HPDE6-E6E7 (cell line): ENCODE measurements at regions not wholly inside any gene's neighbourhood (a gene's known extent, or its start where the extent isn't known, plus 50 kb on each side); places are given as distances from the start of the nearest gene placed in this dataset.
"Not testable (repeated sequence)": the region's sequence is repeated elsewhere in the genome, so short reads cannot be mapped to it uniquely, and the experiment has no call there.

Experiments
- DNase-seq: peaks from one replicate; pipeline ENCODE4 v3.0.0; 2011; ENCODE audit warnings: missing footprints; ENCODE audit errors: extremely low spot score

DNA sequence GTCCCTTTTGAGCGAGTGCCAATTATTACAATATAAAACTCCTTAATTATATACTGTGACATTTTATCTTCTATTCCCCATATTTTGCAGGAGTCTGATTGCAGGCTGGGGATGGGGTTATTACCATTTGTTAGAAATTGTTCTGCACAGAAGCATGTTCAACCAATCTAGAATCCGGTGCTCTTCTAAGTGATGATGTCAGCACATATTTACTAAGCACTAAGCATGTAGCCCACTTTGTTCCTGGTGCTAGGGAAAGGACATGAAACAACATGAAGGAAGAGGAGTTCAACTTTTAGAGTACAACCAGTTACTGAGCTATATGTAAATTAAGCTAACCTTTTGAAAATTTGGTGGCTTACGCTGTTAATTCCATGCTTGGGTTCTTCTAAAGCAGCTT is 52.8 kb upstream of the IL1RAPL2 start:
- no peak for DNase-seq

DNA sequence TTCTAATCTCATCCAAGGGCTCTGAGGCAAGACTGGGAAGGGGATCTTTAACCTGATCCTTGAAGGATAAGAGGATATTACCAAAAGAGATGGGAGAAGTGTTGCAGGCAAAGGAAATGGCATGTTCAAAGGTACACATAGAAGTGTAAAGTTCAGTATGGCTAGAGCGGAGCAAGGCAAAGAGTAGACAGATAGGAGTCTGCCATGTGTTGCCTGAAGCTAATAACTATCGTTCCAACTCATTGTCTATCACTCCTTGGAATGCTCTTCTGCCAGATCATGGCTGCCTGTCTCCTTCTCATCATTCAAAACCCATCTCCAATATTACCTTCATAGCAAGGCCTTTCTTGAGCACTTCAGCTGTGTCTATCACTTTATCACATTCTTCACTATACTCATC is 55.2 kb upstream of the IL1RAPL2 start:
- DNase-seq, result no peak

GRCh38 chrX:104502460-104502859 is 63.5 kb upstream of the IL1RAPL2 start:
- DNase-seq, result no peak

GRCh38 chrX:104488811-104489210 is 77.2 kb upstream of the IL1RAPL2 start:
- no peak for DNase-seq

GRCh38 chrX:104486691-104487090 is 79.3 kb upstream of the IL1RAPL2 start:
- no peak for DNase-seq

- no peak for DNase-seq
Observed at GRCh38 chrX:104482757-104483156, 83.2 kb upstream of the IL1RAPL2 start.

DNA sequence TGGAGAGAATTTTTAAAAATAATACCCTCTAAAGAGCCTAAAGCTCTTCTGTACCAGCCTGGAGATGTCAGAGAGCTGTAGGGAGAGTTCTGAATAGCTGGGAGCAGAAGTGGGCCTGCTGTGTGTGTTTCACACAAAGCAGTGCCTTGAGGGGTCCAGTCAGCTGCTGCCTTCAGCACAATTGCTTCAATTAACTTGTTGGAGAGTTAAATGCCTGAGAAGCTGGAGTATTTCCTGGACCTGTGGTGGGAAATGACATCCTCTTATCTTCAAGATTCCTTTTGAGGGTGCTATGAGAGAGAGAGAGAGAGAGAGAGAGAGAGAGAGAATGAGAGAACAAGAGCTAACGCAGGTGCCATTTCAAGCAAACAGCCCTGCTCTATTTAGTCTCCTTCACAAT is 96.2 kb upstream of the IL1RAPL2 start:
- DNase-seq, result no peak

DNA sequence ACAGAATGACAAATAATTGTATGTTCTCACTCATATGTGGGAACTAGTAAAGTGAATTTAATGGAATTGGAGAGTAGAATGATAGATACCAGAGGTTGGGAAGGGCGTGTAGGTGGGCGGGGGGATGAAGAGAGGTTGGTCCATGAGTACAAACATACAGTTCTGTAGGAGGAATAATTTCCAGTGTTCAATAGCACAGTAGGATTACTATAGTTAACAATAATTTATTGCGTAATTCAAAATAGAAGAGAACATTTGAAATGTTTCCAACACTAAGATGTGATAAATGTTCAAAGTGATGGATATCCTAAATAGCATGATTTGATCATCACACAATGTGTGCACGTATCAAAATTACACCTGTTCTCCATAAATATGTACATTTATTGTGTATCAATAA is 106.2 kb upstream of the IL1RAPL2 start:
- DNase-seq, result no peak

DNA sequence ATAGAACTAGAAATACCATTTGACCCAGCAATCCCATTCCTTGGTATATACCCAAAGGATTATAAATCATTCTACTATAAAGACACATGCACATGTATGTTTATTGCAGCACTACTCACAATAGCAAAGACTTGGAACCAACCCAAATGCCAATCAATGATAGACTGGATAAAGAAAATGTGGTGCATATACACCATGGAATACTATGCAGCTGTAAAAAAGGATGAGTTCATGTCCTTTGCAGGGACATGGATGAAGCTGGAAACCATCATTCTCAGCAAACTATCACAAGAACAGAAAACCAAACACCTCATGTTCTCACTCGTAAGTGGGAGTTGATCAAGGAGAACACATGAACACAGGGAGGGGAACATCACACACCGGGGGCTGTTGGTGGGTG is 108.9 kb upstream of the IL1RAPL2 start:
- not testable (repeated sequence) for DNase-seq

GRCh38 chrX:104450316-104450715 is 115.7 kb upstream of the IL1RAPL2 start:
- no peak for DNase-seq

DNA sequence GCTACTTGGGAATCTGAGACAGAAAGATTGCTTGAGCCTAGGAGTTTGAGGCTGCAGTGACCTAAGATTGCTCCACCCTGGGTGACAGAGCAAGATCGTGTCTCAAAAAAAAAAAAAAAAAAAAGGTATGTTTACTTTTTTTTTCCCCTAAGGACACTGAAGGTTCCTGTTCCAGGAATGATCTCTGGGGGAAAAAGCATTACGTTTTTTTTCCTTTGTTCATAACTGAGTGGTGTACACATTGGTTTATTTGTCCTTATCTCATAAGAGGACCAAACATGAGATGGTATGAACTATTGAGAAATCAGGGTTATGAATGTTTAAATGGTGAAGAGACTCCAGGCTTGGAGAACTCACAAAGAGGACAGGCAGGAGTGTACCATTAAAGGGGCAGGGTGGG is 120.4 kb upstream of the IL1RAPL2 start:
- no peak for DNase-seq

- no peak for DNase-seq
Observed at GRCh38 chrX:104435249-104435648, 130.8 kb upstream of the IL1RAPL2 start.

DNA sequence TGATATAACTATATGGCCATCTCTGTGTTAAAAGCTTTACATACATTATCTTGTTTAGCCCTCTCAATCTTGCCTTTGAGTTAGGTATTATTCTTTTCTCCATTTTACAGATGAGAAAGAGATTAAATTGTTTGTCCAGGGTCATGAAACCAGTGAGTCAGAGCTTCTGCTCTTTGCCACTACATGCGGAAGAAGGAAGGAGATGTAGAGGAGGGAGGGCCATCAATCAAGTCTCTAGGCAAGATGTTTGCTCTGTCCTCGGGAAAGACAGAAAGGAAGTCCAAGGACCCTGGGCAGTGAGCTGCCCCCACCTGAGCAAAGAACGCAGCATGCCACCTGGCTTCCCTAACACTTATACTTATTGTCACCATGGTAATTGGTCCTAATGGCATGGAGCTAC is 133.7 kb upstream of the IL1RAPL2 start:
- DNase-seq, result peak; percentile 13

- DNase-seq, result peak; percentile 37
Observed at GRCh38 chrX:104430742-104431119, 135.3 kb upstream of the IL1RAPL2 start.

GRCh38 chrX:104430072-104430741 is 135.8 kb upstream of the IL1RAPL2 start:
- no peak for DNase-seq

DNA sequence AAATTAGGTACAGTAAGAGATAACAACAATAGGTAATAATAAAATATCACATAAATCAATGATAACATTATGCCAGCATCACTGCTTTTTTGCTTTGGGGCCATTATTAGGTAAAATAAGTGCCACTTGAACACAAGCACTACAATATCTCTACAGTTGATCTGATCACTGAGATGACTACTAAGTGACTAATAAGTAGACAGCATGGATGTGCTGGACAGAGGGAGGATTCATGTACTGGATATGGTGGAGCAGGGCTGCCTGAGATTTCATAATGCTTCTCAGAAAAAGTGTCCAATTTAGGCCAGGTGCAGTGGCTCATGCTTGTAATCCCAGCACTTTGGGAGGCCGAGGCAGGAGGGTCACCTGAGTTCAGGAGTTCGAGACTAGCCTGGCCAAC is 137.8 kb upstream of the IL1RAPL2 start:
- no peak for DNase-seq

- DNase-seq, result no peak
Observed at GRCh38 chrX:104427693-104428092, 138.3 kb upstream of the IL1RAPL2 start.

DNA sequence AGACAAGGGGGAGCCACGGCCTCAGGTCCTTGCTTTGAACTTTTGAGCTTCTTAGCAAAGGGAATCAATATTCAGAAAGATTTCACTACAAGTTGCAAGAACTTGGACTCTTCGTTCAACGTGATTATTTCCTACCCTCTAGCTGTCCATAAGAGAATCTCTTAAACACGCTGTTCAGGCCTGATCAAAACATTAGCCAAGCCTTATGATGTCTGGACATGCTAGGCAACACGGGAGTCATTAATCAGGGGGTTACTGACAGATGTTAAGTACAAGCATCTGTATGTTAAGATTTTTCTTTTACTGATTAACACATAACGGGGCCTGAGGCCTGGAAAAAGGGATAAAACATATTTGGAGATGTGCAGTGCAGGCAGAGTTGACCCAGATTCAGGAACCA is 138.9 kb upstream of the IL1RAPL2 start:
- DNase-seq, result no peak

DNA sequence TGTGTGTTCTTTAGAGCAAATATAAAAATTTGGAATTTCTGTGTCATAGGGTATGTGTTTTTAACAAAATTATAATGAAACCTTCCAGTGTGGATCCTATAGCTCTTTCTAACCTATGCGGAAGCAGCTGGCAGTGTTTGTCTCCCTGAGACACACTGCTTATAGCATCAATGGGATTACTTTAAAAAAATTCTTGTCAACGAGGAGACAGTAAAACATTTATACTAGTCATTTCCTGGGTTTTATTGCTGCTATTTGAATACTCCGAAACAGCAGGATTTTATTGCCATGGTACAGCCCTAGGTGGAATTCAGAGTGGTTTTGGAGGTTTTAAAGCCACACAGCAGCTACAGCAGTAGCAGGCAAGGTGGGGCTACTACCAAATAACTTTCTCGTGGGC is 145.1 kb upstream of the IL1RAPL2 start:
- DNase-seq, result no peak

- DNase-seq, result no peak
Observed at GRCh38 chrX:104419926-104420325, 146.1 kb upstream of the IL1RAPL2 start.

- DNase-seq, result peak; percentile 29
Observed at GRCh38 chrX:104419211-104419610, 146.8 kb upstream of the IL1RAPL2 start.

DNA sequence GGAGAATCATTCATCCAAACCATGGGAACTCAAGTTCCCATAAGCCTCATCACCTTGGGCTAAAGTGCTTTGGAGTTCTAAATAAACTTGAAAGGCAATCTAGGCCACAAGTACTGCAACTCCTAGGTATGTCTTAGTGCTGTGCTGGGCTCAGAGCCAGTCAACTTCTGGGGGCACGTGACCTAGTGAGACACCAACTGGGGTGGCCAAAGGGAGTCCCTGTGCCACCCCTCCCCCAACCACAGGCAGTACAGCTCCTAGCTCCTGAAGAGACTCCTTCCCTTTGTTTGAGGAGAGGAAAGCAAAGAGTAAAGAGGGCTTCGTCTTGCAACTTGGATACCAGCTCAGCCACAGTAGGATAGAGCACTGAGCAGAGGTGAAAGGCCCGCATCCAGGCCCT is 154.2 kb upstream of the IL1RAPL2 start:
- no peak for DNase-seq

- no peak for DNase-seq
Observed at GRCh38 chrX:104400387-104400786, 145.7 kb upstream of the ESX1 start.

- DNase-seq, result peak; percentile 27
Observed at GRCh38 chrX:104392350-104392749, 137.6 kb upstream of the ESX1 start.
